ENCODE measurements at regions not wholly inside any gene's neighbourhood (a gene's known extent, or its start where the extent isn't known, plus 50 kb on each side); places are given as distances from the start of the nearest gene placed in this dataset.
A peak's percentile ranks its signal among the peaks of the same experiment; 100 is the strongest.

DNA sequence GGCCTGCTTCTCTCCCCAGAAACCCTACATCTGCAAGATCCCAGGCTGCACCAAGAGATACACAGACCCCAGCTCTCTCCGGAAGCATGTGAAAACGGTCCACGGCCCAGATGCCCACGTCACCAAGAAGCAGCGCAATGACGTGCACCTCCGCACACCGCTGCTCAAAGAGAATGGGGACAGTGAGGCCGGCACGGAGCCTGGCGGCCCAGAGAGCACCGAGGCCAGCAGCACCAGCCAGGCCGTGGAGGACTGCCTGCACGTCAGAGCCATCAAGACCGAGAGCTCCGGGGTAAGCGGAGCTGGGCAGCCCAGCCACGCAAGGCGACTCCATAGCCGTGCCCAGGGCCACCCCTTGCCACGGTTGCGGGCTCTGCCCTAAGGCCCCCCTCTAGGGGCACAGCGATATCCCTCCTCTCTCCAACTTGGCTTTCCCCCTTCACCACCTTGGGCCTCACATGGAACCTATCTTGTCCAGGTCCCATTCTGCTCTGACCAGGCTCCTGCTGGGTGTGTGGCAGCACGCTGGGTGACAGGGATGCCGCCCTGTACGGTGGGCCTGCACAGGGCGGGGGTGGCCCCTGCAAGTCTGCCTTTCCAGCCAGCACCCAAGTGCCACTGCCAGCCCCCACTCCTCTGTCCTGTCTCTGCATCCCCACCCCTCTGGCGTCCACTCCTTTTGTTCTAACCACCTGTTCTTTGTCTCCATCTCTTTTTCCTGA lies 248.9 kb downstream of the GLI2 start:
- H3K27ac ChIP-seq, result no peak overlapping the region
- DNase-seq, result peak in 2 of 3 donors; percentile 27 to 34
- H3K4me1 ChIP-seq, result no peaks in the 10 kb centered on the region
- TF ChIP-seq, protein P1, sequence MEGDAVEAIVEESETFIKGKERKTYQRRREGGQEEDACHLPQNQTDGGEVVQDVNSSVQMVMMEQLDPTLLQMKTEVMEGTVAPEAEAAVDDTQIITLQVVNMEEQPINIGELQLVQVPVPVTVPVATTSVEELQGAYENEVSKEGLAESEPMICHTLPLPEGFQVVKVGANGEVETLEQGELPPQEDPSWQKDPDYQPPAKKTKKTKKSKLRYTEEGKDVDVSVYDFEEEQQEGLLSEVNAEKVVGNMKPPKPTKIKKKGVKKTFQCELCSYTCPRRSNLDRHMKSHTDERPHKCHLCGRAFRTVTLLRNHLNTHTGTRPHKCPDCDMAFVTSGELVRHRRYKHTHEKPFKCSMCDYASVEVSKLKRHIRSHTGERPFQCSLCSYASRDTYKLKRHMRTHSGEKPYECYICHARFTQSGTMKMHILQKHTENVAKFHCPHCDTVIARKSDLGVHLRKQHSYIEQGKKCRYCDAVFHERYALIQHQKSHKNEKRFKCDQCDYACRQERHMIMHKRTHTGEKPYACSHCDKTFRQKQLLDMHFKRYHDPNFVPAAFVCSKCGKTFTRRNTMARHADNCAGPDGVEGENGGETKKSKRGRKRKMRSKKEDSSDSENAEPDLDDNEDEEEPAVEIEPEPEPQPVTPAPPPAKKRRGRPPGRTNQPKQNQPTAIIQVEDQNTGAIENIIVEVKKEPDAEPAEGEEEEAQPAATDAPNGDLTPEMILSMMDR (IDR thresholded peaks at IDR 0.05), result no peak
- no peak for TF ChIP-seq POLR2A (IDR thresholded peaks at IDR 0.05)
- H3K9me3 ChIP-seq, result no peaks in the 10 kb centered on the region
- H3K27me3 ChIP-seq, result no peaks in the 10 kb centered on the region
- H3K4me3 ChIP-seq, result no peak overlapping the region
- peaks cover 0 to 3% (median 0%) of the 10 kb centered on the region in 3 donors for H3K36me3 ChIP-seq

DNA sequence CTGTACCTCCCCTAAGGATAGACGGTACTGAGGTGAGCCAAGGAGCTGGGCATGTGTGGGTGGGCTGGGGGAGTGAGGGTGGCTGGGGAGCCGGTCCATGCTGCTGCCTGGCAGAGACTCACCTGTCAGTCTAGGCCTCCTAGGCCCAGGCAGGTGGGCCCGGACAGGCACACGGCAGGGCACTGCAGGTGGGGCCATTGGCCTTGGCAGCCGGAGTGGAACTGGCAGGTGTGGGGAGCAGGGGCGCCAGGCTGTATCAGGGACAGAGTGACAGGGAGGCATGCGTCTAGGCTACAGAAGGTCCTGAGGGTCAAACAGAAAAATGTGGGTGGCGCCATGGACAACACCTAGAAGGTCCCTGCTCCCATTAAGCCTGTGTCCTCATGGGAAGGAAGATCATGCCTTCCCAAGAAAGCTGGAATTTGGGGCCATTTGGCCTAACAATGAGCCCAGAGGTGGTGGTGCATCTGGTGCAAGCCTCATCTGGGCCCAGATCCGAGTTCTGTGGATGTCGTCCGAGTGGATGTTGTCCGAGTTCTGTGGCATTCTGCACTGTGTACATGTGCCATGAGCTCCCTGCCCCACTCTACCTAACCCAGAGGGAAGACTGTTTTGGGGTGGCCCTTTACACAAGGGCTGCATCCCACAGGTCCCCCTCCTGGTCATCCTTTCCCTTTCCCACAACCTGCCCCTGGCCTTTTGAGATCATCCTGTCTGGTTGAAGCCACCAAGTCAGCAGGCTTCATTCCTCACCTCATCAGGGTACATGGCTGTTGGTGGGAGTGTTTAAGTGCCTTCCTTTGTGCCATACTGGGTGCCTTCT lies 249.7 kb downstream of the GLI2 start:
- no peak overlapping the region for H3K27ac ChIP-seq
- H3K4me1 ChIP-seq, result no peaks in the 10 kb centered on the region
- H3K27me3 ChIP-seq, result no peaks in the 10 kb centered on the region
- peak in 2 of 3 donors; percentile 11 to 34 for DNase-seq
- H3K9me3 ChIP-seq, result no peaks in the 10 kb centered on the region
- H3K4me3 ChIP-seq, result no peak overlapping the region
- peaks cover 0 to 3% (median 0%) of the 10 kb centered on the region in 3 donors for H3K36me3 ChIP-seq
- TF ChIP-seq POLR2A (IDR thresholded peaks at IDR 0.05), result no peak
- TF ChIP-seq, protein P1 (IDR thresholded peaks at IDR 0.05), result no peak

DNA sequence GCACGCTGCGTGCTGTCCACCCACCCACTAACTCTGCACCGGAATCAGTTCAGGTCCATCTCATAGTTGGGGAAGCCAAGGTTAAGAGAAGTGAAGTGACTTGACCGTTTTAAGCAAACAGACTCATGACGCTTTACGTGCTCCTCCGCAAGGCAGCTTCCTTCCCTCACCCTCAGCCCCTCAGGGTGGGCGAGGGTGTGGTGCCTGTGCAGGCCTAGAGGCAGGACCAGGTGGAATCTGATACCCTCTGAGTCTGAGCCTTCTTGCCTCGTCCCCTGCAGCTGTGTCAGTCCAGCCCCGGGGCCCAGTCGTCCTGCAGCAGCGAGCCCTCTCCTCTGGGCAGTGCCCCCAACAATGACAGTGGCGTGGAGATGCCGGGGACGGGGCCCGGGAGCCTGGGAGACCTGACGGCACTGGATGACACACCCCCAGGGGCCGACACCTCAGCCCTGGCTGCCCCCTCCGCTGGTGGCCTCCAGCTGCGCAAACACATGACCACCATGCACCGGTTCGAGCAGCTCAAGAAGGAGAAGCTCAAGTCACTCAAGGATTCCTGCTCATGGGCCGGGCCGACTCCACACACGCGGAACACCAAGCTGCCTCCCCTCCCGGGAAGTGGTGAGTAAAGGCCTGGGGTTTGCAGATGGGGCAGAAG lies 250.5 kb downstream of the GLI2 start:
- H3K4me3 ChIP-seq, result no peak overlapping the region
- H3K27me3 ChIP-seq, result no peaks in the 10 kb centered on the region
- TF ChIP-seq, protein P1 (IDR thresholded peaks at IDR 0.05), result no peak
- TF ChIP-seq POLR2A (IDR thresholded peaks at IDR 0.05), result no peak
- H3K4me1 ChIP-seq, result no peaks in the 10 kb centered on the region
- H3K9me3 ChIP-seq, result no peaks in the 10 kb centered on the region
- H3K27ac ChIP-seq, result no peak overlapping the region
- peaks cover 0 to 3% (median 0%) of the 10 kb centered on the region in 3 donors for H3K36me3 ChIP-seq
- DNase-seq, result peak in 1 of 3 donors; percentile 38

DNA sequence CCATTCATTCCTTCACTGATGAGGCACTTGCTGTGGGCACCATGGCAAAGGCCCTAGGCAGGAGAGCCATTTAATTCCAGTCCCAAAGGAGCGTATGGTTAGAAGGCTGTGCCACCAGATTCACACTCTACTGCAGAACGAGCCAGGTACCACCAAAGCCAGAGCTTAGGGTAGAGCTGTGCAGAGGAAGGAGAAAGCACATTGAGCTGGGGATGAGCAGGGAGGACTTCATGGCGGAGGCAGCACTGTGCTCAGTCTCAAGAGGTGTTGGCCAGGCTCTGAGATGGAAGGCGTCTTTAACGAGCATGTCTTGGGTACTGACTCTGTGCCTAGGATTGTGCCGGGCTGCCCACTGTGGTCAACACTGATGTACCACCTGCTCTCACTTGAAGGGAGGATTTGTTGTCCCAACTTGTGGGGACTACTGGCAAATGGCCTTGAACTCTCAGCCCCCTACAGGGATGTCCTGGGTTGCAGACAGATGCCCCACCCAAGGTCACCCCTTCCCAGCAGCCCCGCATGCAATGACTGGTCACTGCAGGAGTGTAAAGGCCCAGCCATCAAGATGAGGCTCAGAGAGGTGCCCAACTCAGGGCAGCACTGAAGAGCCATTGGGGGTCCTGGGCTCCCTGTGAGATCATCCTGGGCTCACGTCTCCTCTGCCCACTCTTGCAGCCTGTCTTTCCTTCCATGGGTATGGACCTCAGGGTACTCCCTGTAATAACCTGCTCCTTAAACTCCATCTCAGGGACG lies 251.4 kb downstream of the GLI2 start:
- H3K27ac ChIP-seq, result no peak overlapping the region
- peaks cover 0 to 3% (median 0%) of the 10 kb centered on the region in 3 donors for H3K36me3 ChIP-seq
- H3K4me1 ChIP-seq, result no peaks in the 10 kb centered on the region
- no peaks in the 10 kb centered on the region for H3K27me3 ChIP-seq
- H3K4me3 ChIP-seq, result no peak overlapping the region
- no peaks in the 10 kb centered on the region for H3K9me3 ChIP-seq
- DNase-seq, result peak in 1 of 3 donors; percentile 37
- TF ChIP-seq, protein P1 (IDR thresholded peaks at IDR 0.05), result no peak
- no peak for TF ChIP-seq POLR2A (IDR thresholded peaks at IDR 0.05)
